GM19463 (cell line): ENCODE measurements at regions not wholly inside any gene's neighbourhood (a gene's known extent, or its start where the extent isn't known, plus 50 kb on each side); places are given as distances from the start of the nearest gene placed in this dataset.
"Not testable (repeated sequence)": the region's sequence is repeated elsewhere in the genome, so short reads cannot be mapped to it uniquely, and the experiment has no call there.

Experiments used
- ATAC-seq: cut with Tn5 transposase; IDR thresholded peaks from one replicate; pipeline ENCODE4 v1.9.1; 2021; ENCODE audit warnings: mild to moderate bottlenecking, moderate library complexity; ENCODE audit not compliant: unreplicated experiment

- no peak for ATAC-seq
Measured at GRCh38 chr10:78231939-78232338, 198.3 kb downstream of the RPS24 start.

GRCh38 chr10:78236416-78237015, 202.9 kb downstream of the RPS24 start:
- ATAC-seq, result no peak

- not testable (repeated sequence) for ATAC-seq
Measured at GRCh38 chr10:78237951-78238350, 204.3 kb downstream of the RPS24 start.

GRCh38 chr10:78247266-78247665, 213.6 kb downstream of the RPS24 start:
- no peak for ATAC-seq

GRCh38 chr10:78247821-78248220, 214.2 kb downstream of the RPS24 start:
- ATAC-seq, result no peak

GRCh38 chr10:78248651-78249464, 215.2 kb downstream of the RPS24 start:
- ATAC-seq, result no peak

- no peak for ATAC-seq
Measured at GRCh38 chr10:78249690-78250089, 216.0 kb downstream of the RPS24 start.

GRCh38 chr10:78250313-78251015, 216.8 kb downstream of the RPS24 start:
- no peak for ATAC-seq

GRCh38 chr10:78251016-78251385, 217.3 kb downstream of the RPS24 start:
- ATAC-seq, result no peak

- no peak for ATAC-seq
Measured at GRCh38 chr10:78252286-78252685, 218.6 kb downstream of the RPS24 start.

- ATAC-seq, result no peak
Measured at GRCh38 chr10:78253063-78253853, 219.6 kb downstream of the RPS24 start.

GRCh38 chr10:78254013-78254412, 220.3 kb downstream of the RPS24 start:
- ATAC-seq, result no peak

GRCh38 chr10:78255214-78255613, 221.6 kb downstream of the RPS24 start:
- ATAC-seq, result no peak

GRCh38 chr10:78255796-78256638, 222.4 kb downstream of the RPS24 start:
- no peak for ATAC-seq

- ATAC-seq, result no peak
Measured at GRCh38 chr10:78258323-78259030, 224.8 kb downstream of the RPS24 start.

GRCh38 chr10:78259391-78259790, 225.7 kb downstream of the RPS24 start:
- ATAC-seq, result no peak

- ATAC-seq, result no peak
Measured at GRCh38 chr10:78260141-78260540, 226.5 kb downstream of the RPS24 start.

- ATAC-seq, result no peak
Measured at GRCh38 chr10:78260680-78261079, 227.0 kb downstream of the RPS24 start.

GRCh38 chr10:78261291-78261690, 227.6 kb downstream of the RPS24 start:
- no peak for ATAC-seq

- ATAC-seq, result no peak
Measured at GRCh38 chr10:78262860-78263259, 229.2 kb downstream of the RPS24 start.
